Transverse colon (tissue), 4 donors: ENCODE measurements at regions not wholly inside any gene's neighbourhood (a gene's known extent, or its start where the extent isn't known, plus 50 kb on each side); places are given as distances from the start of the nearest gene placed in this dataset.

Experiments
- DNase-seq: peaks from one replicate; pipeline ENCODE4 v3.0.0-alpha.2; 2019
- H3K27ac ChIP-seq, 4 donors: fragments of 200-600 bp; sonication (generic); 2 replicates each; pipeline ENCODE4 v1.5.1; 2016 to 2018; ENCODE audit warnings: inconsistent platforms in 4 of 4
- H3K27me3 ChIP-seq: fragments of 200-600 bp; sonication (generic); 2 replicates; pipeline ENCODE4 v1.5.1; 2017; ENCODE audit warnings: inconsistent platforms
- H3K36me3 ChIP-seq, 4 donors: fragments of 200-600 bp; sonication (generic); 2 replicates each; pipeline ENCODE4 v1.5.1; 2017 to 2019; ENCODE audit warnings: inconsistent platforms in 4 of 4
- H3K4me1 ChIP-seq, 4 donors: fragments of 200-600 bp; sonication (generic); 2 replicates each; pipeline ENCODE4 v1.5.1; 2017 to 2020; ENCODE audit warnings: inconsistent platforms in 4 of 4
- H3K4me3 ChIP-seq, 4 donors: fragments of 200-600 bp; sonication (generic); 1 replicate in 1 of 4; 2 replicates in 3 of 4; pipeline versions ENCODE4 v1.5.1 to v1.6.1; 2017 to 2019; ENCODE audit warnings: inconsistent platforms in 4 of 4
- H3K9me3 ChIP-seq, 2 donors: fragments of 200-600 bp; sonication (generic); 2 replicates each; pipeline ENCODE4 v1.5.1; 2017 to 2019; ENCODE audit warnings: inconsistent platforms in 2 of 2
- EP300 ChIP-seq: sonication (generic); formaldehyde crosslinking; IDR thresholded peaks from one replicate; pipeline ENCODE4 v1.6.1; 2017; ENCODE audit warnings: antibody characterized with exemption, low read depth
- POLR2A ChIP-seq: fragments of 450-650 bp; IDR thresholded peaks from one replicate; pipeline ENCODE4 v1.6.1; 2016; ENCODE audit warnings: antibody characterized with exemption, mild to moderate bottlenecking, moderate library complexity
- POLR2AphosphoS5 ChIP-seq, 3 donors: sonication (generic); formaldehyde crosslinking; IDR thresholded peaks; one replicate each; pipeline ENCODE4 v1.6.1; 2016; ENCODE audit warnings: antibody characterized with exemption in 3 of 3
- WGBS, 2 donors: methylation state at CpG; one replicate each; pipeline ENCODE4 v1.1.5; 2018; ENCODE audit warnings: low coverage in 1 of 2; 5-methylcytosine and 5-hydroxymethylcytosine counted together
- in situ Hi-C, 4 donors: fragments of 200-750 bp; cut with MboI; loops; one replicate each; pipeline versions ENCODE4 v1.15.0 to v1.15.1; 2017; ENCODE audit warnings: low sequenced_read_pairs in 3 of 4, low pct_ligation_motif_present in 1 of 4, low pct_unique_long_range_greater_than_20kb in 1 of 4
- intact Hi-C: fragments of 100-400 bp; cut with DNase I; formaldehyde crosslinking; loops from one replicate; pipeline ENCODE4 v1.15.1; 2023; ENCODE audit warnings: low total_unique reads
- TF ChIP-seq, protein P1 (sequence below), 5 experiments: fragments of 200-600 bp in 3 of 5; fragments of 450-650 bp in 2 of 5; sonication (generic) in 3 of 5; IDR thresholded peaks; 1 replicate in 2 of 5; 2 replicates in 3 of 5; pipeline ENCODE4 v1.5.1; 2016 to 2017; ENCODE audit warnings: antibody characterized with exemption in 5 of 5, inconsistent platforms in 3 of 5, mild to moderate bottlenecking in 2 of 5, moderate library complexity in 1 of 5

DNA sequence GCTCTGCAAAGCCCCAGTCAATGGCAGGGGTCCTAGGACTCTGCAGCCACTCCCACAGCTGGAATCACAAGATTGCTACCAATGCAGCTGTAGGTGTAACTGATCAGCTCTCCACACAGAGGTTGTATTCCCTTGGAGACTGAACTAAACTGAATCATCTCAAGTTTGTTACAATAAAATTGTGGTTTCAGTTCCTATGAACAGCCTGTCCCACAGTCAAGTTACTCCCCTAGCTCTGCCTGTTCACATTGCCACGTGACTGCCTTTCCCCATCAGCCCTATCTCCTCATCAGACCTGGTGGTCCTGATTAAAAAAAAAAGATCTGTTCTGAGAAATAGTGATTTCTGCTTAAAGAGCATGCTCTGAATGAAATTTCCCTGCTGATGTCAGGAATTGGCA, 287.9 kb upstream of the NBEA start:
- DNase-seq: no peak
- Histone ChIP-seq H3K9me3 (no peaks in the 10 kb centered on the region), H3K27ac (no peak overlapping the region), H3K4me1 (no peaks in the 10 kb centered on the region), H3K36me3 (no peaks in the 10 kb centered on the region), H3K27me3 (no peaks in the 10 kb centered on the region), H3K4me3 (no peak overlapping the region)
- no peak for TF ChIP-seq POLR2AphosphoS5 (IDR thresholded peaks at IDR 0.05)
- TF ChIP-seq POLR2A: no peak
- TF ChIP-seq, protein P1, sequence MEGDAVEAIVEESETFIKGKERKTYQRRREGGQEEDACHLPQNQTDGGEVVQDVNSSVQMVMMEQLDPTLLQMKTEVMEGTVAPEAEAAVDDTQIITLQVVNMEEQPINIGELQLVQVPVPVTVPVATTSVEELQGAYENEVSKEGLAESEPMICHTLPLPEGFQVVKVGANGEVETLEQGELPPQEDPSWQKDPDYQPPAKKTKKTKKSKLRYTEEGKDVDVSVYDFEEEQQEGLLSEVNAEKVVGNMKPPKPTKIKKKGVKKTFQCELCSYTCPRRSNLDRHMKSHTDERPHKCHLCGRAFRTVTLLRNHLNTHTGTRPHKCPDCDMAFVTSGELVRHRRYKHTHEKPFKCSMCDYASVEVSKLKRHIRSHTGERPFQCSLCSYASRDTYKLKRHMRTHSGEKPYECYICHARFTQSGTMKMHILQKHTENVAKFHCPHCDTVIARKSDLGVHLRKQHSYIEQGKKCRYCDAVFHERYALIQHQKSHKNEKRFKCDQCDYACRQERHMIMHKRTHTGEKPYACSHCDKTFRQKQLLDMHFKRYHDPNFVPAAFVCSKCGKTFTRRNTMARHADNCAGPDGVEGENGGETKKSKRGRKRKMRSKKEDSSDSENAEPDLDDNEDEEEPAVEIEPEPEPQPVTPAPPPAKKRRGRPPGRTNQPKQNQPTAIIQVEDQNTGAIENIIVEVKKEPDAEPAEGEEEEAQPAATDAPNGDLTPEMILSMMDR (IDR thresholded peaks at IDR 0.05): no peak
- no peak for TF ChIP-seq EP300
- WGBS, 2 donors: 77 to 83% methylated on average over 1 of the region's 1 CpG
- intact Hi-C loops: no loop called here
- in situ Hi-C loops: no loop called here

DNA sequence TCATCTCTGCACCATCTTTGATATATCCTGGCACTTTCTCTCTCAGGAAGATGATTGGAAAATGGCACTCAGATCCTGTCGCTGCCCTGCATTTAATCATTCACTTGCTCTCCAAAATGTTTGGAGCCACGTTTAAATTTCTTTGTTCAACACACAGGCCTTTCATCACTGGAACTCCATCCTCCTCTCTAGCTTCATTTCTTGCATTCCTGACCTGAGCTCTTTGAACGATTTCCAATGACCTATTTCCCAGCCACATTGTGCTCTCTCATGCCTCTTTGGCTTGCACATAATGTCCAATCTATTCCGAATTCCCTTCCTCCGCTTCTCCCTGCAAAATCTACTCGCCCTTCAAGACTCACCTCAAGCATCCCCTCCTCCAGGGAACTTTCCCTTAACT, 287.4 kb upstream of the NBEA start:
- Histone ChIP-seq H3K4me3 (no peak overlapping the region), H3K27ac (no peak overlapping the region), H3K4me1 (no peaks in the 10 kb centered on the region), H3K36me3 (no peaks in the 10 kb centered on the region), H3K9me3 (no peaks in the 10 kb centered on the region), H3K27me3 (no peaks in the 10 kb centered on the region)
- in situ Hi-C loops (no loop called here), intact Hi-C loops (no loop called here)
- TF ChIP-seq POLR2A (no peak), EP300 (no peak), POLR2AphosphoS5 (IDR thresholded peaks at IDR 0.05) (no peak)
- TF ChIP-seq, protein P1 (IDR thresholded peaks at IDR 0.05): no peak
- DNase-seq: no peak
- 62 to 74% methylated on average over 6 of the region's 6 CpGs for WGBS, 2 donors

DNA sequence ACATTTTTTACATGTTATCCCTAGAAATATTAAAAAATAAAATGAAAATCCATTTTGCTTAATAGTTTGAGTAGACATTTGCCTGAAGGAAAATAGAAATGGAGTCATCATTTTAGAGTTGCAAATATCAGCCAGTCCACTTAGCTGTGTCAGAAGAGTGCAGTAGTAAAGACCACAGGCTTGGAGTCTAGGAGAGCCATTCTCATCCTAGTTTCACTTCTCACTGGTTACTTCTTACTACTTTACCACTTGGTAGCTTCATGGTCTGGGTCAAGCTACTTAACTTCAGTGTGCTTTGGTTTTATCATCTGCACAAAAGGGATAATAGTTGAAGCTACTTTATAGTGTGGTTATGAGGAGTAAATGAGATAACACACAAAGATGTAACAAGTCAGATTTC, 286.5 kb upstream of the NBEA start:
- no peaks in the 10 kb centered on the region for H3K9me3 ChIP-seq
- H3K36me3 ChIP-seq: no peaks in the 10 kb centered on the region
- DNase-seq: no peak
- no peaks in the 10 kb centered on the region for H3K27me3 ChIP-seq
- intact Hi-C loops (no loop called here), in situ Hi-C loops (no loop called here)
- H3K4me3 ChIP-seq: no peak overlapping the region
- no peak overlapping the region for H3K27ac ChIP-seq
- TF ChIP-seq EP300 (no peak), POLR2A (no peak), POLR2AphosphoS5 (IDR thresholded peaks at IDR 0.05) (no peak)
- TF ChIP-seq, protein P1 (IDR thresholded peaks at IDR 0.05): no peak
- no peaks in the 10 kb centered on the region for H3K4me1 ChIP-seq

- no peaks in the 10 kb centered on the region for H3K4me1 ChIP-seq
- TF ChIP-seq POLR2A (no peak), POLR2AphosphoS5 (IDR thresholded peaks at IDR 0.05) (no peak), EP300 (no peak)
- TF ChIP-seq, protein P1 (IDR thresholded peaks at IDR 0.05): no peak
- no peaks in the 10 kb centered on the region for H3K9me3 ChIP-seq
- DNase-seq: no peak
- intact Hi-C loops (no loop called here), in situ Hi-C loops (no loop called here)
- no peaks in the 10 kb centered on the region for H3K27me3 ChIP-seq
- H3K27ac ChIP-seq: no peak overlapping the region
- H3K4me3 ChIP-seq: no peak overlapping the region
- WGBS, 2 donors: 66 to 75% methylated on average over 1 of the region's 1 CpG
- no peaks in the 10 kb centered on the region for H3K36me3 ChIP-seq
Measured at GRCh38 chr13:34657716-34658115, 284.4 kb upstream of the NBEA start.
